GM19463 (cell line): ENCODE measurements at regions not wholly inside any gene's neighbourhood (a gene's known extent, or its start where the extent isn't known, plus 50 kb on each side); places are given as distances from the start of the nearest gene placed in this dataset.

Experiments
- ATAC-seq: cut with Tn5 transposase; IDR thresholded peaks from one replicate; pipeline ENCODE4 v1.9.1; 2021; ENCODE audit warnings: mild to moderate bottlenecking, moderate library complexity; ENCODE audit not compliant: unreplicated experiment

DNA sequence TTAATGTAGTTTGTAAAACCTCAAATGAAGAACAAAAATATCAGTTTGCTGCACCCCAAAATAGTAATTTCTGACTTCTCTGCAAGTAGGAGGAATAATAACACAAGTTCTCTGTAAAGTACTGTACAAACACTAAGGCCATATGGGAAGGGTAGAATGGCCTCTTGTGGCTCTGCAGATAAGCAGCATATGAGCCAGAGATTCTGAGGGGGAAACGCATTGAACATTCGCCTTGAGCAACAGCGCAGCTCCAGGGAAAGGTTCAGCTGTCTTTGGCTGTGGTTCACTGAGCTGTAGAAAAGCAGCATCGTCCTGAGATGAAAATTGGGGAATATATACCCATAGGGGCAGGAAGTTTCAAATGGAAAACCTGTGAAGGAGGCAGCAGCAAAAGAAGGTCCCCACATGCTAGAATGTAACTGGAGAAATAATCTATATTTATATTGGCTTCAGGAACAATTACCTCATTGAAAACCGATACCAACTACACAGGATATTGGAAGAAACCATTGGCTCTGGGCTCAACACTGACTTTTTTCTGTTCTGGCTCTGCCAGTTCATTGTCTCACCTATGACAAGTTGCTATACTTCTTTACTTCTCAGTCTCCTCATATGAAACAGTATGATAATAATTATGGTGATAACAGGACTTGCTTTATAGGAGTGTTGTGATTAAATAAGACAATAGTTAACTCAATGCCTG is 357.6 kb upstream of the CPEB2 start:
- no peak for ATAC-seq

DNA sequence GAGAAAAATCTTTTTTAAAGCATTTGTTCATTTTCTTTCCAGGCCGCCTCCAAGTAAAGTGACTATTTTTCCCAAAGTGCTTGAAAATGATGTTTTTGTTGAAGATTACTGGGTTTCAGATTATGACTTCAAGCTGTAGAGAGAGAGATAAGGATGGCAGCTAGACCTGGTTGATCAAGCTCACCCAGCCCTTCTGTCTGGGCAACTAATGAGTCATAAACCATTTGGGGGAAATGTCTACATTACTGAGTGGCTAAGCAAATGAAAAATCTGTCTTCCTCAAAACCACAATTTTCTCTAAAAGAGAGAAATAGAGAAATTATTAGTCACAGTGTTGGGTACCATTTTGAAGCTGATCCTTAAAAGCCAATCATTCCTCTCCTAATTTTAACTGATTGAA is 355.4 kb upstream of the CPEB2 start:
- no peak for ATAC-seq

DNA sequence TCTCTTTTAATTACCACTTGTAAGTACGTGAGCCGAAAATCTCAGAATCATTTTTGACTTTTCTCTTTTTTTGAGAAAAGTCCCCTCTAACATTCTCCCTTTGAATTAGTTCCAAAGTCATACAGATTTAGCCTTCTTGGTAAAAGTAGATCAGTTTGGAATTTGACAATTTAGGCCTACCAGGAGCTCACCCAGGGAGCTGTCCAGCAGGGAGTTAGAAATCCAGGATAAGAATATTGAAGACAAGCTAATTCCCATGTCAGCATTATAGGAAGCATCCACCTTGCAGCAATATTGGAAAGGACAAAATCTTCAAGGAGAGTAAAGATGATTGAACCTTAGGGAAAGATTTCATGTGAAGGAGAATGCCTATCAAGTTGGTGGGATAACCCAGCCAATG is 352.2 kb upstream of the CPEB2 start:
- no peak for ATAC-seq

DNA sequence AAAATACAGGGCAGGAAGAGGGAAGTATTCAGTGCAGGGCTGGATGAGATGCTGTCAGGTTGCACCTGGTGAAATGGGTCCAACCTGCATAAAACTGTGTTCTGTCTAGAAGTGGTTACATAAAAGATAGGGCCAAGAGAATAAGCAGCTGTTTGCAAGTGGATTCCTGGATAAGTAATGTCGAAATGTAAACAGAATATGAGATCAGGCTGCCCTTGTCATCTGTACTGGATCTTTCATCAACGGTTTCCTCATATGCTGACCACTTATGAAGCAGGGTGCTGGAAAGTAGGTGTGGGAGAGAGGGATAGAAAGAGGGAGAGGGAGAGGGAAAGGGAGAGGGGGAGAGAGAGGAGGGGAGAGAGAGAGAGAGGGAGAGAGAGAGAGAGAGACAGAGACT is 349.8 kb upstream of the CPEB2 start:
- ATAC-seq = no peak

DNA sequence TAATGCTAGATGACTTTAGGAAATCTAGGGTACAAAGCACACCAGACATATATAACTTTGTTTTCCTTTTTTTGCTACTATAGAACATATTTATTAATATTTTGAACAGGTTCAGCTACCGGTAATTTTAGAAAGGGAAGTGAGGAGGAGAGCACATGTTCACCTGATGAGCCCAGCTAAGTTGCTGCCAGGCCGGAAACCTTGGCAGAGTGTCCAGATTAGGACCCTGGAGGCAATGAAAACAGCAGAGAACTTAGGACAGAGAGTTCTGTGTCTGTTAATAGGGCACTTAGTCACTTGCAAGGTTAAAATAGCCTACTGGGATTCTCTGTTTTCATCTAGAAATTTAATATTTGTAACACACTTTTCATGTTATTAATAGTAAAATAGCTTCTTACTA is 348.9 kb upstream of the CPEB2 start:
- ATAC-seq = no peak

DNA sequence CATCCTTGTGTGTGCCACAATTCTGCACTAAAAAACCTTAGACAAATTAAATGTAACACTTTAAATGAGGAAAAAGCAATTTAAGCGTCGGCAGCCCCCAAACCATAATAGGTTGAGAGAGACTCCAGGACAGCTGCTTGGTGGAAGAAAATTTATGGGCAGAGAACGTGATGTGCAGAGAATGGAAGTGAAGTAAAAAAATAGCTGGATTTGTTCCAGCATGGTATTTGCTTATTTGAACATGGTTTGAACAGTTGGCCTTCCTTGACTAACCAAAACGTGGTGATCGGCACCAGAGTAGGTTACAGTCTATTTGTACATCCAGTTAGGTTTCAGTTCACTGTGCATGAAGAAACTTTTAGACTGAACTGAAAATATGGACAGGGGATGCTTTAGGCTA is 343.0 kb upstream of the CPEB2 start:
- ATAC-seq = no peak

DNA sequence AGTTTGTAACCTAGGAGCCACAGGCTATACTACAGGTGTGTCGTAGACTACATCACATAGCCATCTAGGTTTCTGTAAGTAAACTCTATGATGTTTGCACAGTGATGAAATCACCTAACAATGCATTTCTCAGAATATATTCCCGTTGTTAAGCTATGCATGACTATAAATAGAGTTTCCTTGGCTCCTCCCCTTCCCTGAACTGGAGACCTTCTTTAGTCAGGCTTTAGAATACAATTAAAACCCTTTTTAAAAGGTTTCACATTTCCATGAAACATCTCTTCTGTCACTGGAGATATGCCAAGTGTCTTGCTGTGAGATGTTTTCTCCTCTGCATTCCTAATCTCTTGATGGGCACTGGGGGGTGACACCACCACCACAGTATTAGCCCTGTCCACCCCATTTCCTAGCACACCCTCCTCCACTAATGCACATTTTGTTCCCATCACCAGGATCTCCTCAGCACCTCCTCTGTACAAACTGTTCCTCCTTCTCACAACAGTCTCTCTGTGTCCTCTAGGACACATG is 334.6 kb upstream of the CPEB2 start:
- no peak for ATAC-seq

DNA sequence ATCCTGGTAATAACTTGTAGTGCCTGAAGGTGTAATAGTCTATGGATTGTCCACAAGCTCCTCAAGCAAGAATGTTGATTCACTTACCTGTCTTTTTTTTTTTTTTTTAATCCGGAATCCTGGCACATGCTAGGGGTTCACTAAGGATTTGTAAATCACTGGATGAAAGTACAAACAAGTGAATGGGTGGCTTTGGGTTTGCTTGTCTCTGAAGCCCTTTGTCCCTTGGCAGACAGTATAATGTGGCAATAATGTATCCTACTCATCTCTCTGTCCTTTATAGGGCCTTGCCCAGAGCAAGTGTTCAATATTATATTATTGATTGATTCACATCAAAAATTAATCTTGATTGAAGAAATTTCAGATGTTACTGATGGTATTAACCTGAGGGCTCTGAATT is 334.0 kb upstream of the CPEB2 start:
- ATAC-seq = no peak

DNA sequence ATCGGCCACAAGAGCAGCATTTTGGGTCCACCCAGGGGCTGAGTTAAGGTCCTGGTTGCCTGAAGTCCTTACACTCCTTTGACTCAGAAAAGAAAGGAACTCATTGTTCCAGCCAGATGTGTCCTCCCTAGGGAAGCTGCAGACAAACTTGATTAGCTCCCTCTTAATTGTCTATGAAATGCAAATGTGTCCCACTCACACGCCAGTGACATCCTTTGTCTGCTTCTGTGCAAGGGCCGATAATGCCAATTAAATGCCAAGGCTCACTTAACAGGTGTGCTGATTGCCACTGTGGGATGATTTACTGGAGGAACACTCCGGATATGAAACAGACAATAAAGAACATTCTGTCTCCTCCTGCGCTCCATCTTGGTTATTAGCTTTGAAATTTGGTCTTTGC is 332.9 kb upstream of the CPEB2 start:
- ATAC-seq = no peak

DNA sequence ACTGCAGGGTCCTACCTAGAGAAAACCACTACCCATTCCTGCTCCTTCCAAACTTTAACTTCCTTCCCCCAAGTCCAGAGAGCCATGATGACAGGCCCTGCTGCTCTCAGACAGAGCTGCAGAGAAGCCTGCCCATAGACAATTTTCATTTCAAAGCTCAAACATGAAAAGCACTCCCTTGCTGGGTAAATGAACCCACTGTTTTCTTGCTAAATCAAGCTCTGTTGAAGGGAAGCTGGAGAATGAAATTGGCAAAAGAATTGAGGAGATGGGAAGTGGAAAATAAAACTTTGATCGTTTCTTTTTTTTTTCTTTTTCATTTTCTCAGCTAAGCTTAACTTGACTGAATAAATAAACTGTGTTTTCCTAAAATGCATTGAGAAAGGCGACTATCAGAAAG is 331.1 kb upstream of the CPEB2 start:
- no peak for ATAC-seq

DNA sequence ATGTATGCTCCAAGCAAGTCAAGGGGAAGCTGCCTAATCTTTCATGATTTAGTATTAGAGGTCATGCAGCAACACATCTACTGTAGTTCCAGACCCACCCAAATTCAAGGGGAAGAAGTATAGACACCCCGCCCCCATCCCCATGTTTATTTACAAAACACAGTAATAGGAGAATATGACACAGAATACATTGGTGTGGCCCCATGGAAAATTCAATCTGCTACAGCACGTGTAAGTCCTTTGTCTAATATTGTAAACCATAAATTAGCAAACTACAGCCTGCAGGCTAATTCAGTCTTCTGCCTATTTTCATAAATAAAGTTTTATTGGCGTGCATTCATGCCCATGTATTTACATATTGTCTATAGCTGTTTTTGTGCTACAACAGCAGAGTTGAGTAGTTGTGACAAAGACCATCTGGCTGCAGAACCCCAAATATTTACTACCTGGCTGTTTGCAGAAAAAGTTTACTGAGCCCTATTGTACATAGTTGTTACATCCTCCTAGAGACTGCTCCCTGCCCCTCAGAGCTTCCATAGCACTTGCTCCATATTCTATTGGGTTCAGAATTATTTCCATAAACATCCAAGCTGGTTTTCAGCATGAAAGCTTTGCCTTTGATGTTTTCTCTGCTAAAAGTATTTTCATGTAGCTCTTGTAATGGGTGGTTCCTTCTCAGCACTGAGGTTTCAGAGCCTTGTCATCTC is 326.8 kb upstream of the CPEB2 start:
- no peak for ATAC-seq

DNA sequence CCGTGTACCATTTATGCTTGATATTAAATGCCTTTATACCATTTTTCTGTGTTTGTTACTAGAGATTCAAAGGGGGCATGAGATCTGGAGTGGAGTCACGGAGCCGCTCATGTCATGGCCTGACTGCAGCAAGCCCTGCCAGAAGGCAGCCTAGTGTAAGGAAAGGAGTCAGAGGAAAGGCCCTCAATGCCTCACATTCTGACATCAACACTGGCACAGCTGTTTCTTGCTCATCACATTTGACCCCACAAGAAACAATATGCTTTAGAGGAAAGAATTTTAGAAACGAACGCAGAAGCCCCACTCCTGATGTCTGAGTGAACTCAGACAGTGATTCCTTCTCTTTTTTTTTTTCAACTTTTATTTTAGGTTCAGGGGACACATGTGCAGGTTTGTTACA is 322.4 kb upstream of the CPEB2 start:
- ATAC-seq = no peak

DNA sequence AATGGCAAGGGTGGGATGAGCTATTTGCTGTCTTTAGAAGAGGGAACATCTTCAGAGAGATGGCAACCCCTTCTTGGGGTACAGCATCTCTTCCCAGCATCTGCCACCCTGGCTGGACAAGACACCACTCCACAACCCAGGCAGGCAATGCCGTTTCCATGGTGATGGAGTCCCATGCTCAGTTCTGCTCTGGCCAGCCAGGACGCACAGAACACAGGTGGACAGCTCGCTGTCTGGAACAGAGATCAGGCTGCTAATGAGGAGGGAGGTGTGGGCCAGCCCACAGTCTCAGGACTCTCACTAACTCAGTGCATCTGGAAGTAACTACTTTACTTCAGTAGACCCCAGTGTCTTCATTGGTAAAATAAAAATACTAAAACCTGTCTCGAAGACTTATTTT is 321.0 kb upstream of the CPEB2 start:
- ATAC-seq = no peak

DNA sequence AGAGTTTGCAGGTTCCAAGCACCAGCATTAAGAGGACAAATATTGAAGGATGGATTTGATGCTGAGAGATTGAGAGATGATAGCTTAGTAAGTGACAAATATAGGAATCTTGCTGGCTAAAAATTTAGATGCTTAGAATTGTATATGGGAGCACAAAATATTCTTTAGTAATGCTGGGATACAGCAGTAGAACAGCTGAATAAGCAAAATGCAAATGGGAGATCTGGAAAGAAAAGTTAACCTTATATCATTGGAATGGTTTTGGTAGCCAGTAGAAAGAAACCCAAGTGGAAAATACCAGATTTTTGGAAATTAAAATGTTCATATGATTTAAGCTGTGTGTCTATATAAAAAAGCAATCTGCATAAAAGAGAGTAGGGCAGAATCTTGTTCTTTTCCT is 308.6 kb upstream of the CPEB2 start:
- no peak for ATAC-seq

DNA sequence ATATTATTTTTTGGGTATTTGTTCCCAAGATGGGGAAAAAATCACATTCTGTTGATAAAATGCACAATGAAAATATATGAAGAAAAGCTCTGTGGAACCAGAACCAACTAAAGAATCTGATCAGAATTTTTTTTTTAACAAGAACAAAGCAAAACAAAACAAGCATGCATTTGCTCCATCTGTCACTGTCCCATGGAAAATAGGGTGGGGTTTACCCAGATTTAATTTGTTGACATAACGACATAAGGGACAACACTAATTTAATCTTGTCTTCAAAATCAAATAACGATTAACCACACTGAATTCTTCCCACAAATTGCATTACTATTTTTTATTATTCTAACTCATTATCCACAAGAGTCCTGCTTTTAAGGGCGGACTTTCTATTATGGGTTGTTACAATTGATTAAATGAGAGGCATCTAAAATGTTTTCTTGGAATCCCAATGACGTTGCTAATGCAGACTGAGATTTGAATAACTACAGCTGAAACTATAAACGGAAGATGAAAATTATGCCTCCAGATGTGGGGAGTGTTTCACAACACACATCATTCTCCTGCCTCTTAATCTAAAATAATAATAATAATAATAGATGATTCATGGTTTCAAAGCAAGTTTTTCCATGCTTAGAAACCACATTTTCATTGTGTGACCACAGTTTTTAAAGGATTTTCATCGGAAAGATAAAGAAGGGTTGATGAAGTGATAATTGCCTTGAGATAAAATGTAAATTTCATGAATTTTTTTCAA is 307.0 kb upstream of the CPEB2 start:
- ATAC-seq = no peak

DNA sequence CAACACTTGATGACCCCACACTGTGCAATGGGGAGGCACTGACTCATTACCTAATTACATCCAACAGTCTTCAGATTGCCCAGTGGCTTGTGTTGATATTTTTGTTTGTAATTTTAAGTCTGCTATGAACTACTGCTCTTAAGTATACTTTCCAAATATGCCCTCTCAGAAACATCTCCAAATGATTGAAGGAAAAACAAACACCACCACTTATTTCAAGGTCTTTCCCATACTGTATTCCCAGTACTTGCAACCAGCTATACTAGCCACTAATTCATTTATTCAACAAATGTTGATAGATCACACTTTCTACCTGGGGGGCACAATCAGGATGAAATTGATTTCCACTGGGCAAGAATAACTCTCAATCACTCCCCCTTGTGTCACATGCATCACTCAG is 302.2 kb upstream of the CPEB2 start:
- no peak for ATAC-seq

DNA sequence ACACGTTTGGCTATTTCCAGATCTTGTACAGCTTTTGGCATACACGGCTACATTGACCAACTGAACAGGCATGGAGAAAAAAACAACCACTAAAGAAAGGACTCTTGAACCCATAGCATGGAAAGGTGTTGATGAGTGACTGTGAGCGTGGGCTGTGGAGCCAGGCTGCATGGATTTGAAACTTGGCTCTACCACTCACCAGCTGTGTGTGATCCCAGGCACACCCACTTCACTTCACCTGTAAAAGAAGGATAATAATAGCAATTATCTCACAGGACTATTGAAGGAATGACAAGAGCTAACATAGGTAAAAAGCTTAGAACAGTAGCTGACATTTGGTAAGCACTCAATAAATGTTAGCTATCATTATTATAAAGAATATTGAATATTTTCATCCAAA is 301.7 kb upstream of the CPEB2 start:
- ATAC-seq = no peak

DNA sequence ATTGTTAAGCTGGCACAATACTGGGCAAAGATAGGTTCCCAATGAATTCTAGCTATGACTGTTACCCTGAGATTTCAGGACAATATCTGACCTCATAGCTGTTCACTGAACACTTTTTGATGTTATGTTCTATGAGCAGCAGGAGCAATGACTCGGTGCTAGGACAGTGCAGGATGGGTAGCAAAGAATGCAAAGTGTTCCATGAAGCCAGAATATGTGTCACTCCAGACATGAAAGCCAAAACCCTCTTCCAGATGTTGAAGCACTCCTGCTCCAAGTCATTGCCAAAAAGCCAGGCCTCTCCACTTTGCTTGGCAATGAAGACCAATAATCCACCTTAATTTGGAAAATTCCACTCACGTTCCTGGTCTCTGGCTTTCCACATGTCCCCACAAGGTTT is 300.9 kb upstream of the CPEB2 start:
- ATAC-seq = no peak

DNA sequence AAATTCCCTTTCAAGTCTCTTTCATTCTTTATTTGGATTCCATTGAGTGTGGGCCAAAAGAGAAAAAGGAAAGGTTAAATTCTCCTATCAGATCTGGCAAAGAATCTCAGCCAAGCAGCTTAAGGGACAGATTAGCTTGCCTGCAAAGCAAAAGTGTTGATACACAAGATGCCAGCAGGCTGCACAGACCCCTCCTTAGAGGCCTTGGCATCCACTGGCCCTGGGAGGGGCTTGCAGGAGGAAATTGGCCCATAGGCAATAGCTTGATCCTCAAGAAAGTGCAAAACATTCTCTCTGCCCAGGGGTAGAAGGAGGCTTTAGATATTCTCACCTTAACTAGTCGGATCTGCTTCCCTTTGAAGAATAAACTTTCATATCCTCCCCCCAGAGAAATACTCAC is 300.4 kb upstream of the CPEB2 start:
- no peak for ATAC-seq

DNA sequence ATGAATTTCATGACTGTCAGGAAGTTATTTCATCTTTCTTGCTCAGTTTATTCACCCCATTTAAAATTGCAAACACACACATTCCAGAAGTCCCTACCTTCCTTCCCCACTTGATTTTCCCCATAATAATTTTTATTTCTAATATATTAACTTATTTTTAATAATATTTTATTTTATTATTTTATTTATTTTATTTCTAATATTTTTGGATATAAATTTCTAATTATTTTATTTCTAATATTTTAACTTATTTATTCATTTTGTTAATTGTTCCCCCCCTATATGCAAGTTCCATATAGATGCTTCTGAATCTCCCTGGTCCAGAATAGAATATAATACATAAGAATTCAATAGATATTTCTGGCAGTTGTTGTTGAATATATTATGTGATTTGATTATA is 293.7 kb upstream of the CPEB2 start:
- ATAC-seq = no peak

DNA sequence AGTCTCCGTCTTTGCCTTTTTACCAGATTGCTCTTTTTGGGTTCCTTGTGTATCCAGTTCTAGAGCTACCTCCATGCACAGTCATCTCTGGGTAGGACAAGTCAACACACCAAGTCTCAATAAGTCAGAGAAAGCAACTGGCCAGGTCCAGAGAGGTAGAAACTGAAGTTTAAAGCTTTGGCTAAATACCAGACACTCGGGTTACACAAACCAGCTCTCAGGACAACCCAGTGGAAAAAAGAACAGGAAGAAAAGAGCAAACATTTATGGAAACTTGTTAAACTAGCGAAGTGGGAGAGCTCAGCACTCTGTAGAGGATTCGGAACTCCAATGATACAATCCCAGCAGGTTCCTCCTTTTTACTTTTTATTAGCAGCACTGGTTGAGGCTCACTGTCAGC is 291.0 kb upstream of the CPEB2 start:
- ATAC-seq = no peak

DNA sequence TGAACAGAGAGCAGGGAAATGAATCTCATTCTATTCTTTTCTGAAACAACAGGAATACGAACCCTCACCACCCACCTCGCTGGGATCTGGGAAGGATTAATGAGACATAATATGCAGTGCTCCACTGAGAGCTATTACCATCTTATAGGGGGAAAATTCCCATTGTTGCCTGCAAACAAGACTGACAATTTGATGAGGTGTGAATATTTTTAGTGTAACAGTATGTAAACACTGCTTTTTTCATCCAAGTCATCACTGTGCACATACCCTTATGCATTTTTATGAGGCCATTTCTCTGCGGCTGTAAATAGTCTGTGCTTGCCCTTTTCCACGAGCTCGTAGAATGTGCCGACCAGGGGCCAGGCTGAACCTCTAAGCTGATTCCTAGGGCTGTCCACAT is 285.6 kb upstream of the CPEB2 start:
- ATAC-seq = no peak
